GM23338 (cell line): ENCODE measurements at regions not wholly inside any gene's neighbourhood (a gene's known extent, or its start where the extent isn't known, plus 50 kb on each side); places are given as distances from the start of the nearest gene placed in this dataset.

ENCODE experiments used
- ATAC-seq: fragments of 200-7000 bp; cut with Tn5 transposase; 3 replicates; pipeline ENCODE4 v1.9.1; 2020
- DNase-seq: peaks from one replicate; pipeline ENCODE4 v3.0.0-alpha.2; 2015; ENCODE audit warnings: low spot score
- H2AFZ ChIP-seq: fragments of 200-600 bp; sonication (generic); 2 replicates; pipeline ENCODE4 v1.8.0; 2016; ENCODE audit warnings: antibody characterized with exemption, mild to moderate bottlenecking, moderate library complexity
- H3F3A ChIP-seq: fragments of 200-600 bp; sonication (generic); replicated peaks from 2 replicates; pipeline ENCODE4 v1.8.0; 2017; ENCODE audit warnings: antibody characterized with exemption, mixed run types, low read depth
- H3K27ac ChIP-seq: fragments of 200-600 bp; sonication (generic); 2 replicates; pipeline ENCODE4 v1.6.1; 2016; ENCODE audit warnings: low read depth
- H3K27me3 ChIP-seq: fragments of 200-600 bp; sonication (generic); 2 replicates; pipeline ENCODE4 v1.8.0; 2016; ENCODE audit warnings: mild to moderate bottlenecking, mixed run types, moderate library complexity; ENCODE audit not compliant: insufficient read depth
- H3K36me3 ChIP-seq: fragments of 200-600 bp; sonication (generic); 2 replicates; pipeline ENCODE4 v1.8.0; 2016; ENCODE audit warnings: mild to moderate bottlenecking; ENCODE audit not compliant: insufficient read depth
- H3K4me1 ChIP-seq: fragments of 200-600 bp; sonication (generic); 2 replicates; pipeline ENCODE4 v1.8.0; 2016; ENCODE audit warnings: mild to moderate bottlenecking, moderate library complexity; ENCODE audit not compliant: insufficient read depth
- H3K4me2 ChIP-seq: fragments of 200-600 bp; sonication (generic); 2 replicates; pipeline ENCODE4 v1.7.1; 2017; ENCODE audit warnings: mixed run types
- H3K4me3 ChIP-seq: fragments of 200-600 bp; sonication (generic); 2 replicates; pipeline ENCODE4 v1.6.1; 2016; ENCODE audit warnings: mixed run types
- H3K79me2 ChIP-seq: fragments of 200-600 bp; sonication (generic); replicated peaks from 2 replicates; pipeline ENCODE4 v1.8.0; 2017; ENCODE audit warnings: mild to moderate bottlenecking; ENCODE audit not compliant: insufficient read depth
- H3K9me2 ChIP-seq: fragments of 200-600 bp; sonication (generic); 2 replicates; pipeline ENCODE4 v1.8.0; 2017; ENCODE audit not compliant: insufficient read depth
- H4K20me1 ChIP-seq: fragments of 200-600 bp; sonication (generic); replicated peaks from 2 replicates; pipeline ENCODE4 v1.8.0; 2017; ENCODE audit warnings: mild to moderate bottlenecking; ENCODE audit not compliant: insufficient read depth
- H3K27ac Mint-ChIP-seq: 2 replicates; pipeline ENCODE4 v1.8.0; 2020; ENCODE audit warnings: inconsistent platforms, mild to moderate bottlenecking, moderate library complexity, mixed read lengths
- H3K27me3 Mint-ChIP-seq: 3 replicates; pipeline ENCODE4 v1.8.0; 2022; ENCODE audit warnings: low read depth, mild to moderate bottlenecking, moderate library complexity, mixed read lengths, inconsistent platforms; ENCODE audit not compliant: insufficient read depth, poor library complexity
- H3K36me3 Mint-ChIP-seq: 3 replicates; pipeline ENCODE4 v1.8.0; 2021; ENCODE audit warnings: low read depth, mild to moderate bottlenecking, inconsistent platforms, moderate library complexity, mixed read lengths
- H3K4me1 Mint-ChIP-seq: 3 replicates; pipeline ENCODE4 v1.8.0; 2020; ENCODE audit warnings: mild to moderate bottlenecking, inconsistent platforms, mixed read lengths
- H3K4me3 Mint-ChIP-seq: 3 replicates; pipeline ENCODE4 v1.8.0; 2021; ENCODE audit warnings: moderate library complexity, mild to moderate bottlenecking, inconsistent platforms, mixed read lengths
- H3K9me3 Mint-ChIP-seq: 3 replicates; pipeline ENCODE4 v1.8.0; 2020; ENCODE audit warnings: moderate library complexity, mild to moderate bottlenecking, inconsistent platforms, mixed read lengths
- CTCF ChIP-seq, 2 experiments: fragments of 200-600 bp in 1 of 2; sonication (generic) in 1 of 2; conservative IDR thresholded peaks; 2 replicates each; pipeline versions ENCODE4 v1.5.1 to v1.6.1; 2016 to 2017; ENCODE audit warnings: antibody characterized with exemption in 2 of 2, low read depth in 2 of 2, mild to moderate bottlenecking in 2 of 2, moderate library complexity in 1 of 2
- ETS1 ChIP-seq: IDR thresholded peaks from 2 replicates; pipeline ENCODE4 v1.6.1; 2016; ENCODE audit warnings: antibody characterized with exemption
- EZH2phosphoT487 ChIP-seq: fragments of 200-600 bp; sonication (generic); IDR thresholded peaks from one replicate; pipeline ENCODE4 v1.8.1; 2018; ENCODE audit warnings: antibody characterized with exemption; ENCODE audit not compliant: unreplicated experiment
- JUNB ChIP-seq: IDR thresholded peaks from one replicate; pipeline ENCODE4 v1.6.1; 2016; ENCODE audit warnings: antibody characterized with exemption; ENCODE audit not compliant: unreplicated experiment
- NANOG ChIP-seq: IDR thresholded peaks from 2 replicates; pipeline ENCODE4 v1.6.1; 2016; ENCODE audit warnings: antibody characterized with exemption, borderline replicate concordance
- POLR2AphosphoS5 ChIP-seq: IDR thresholded peaks from 2 replicates; pipeline ENCODE4 v1.6.1; 2016; ENCODE audit warnings: antibody characterized with exemption, low read depth
- REST ChIP-seq: IDR thresholded peaks from one replicate; pipeline ENCODE4 v1.6.1; 2018; ENCODE audit warnings: antibody characterized with exemption; ENCODE audit not compliant: unreplicated experiment
- STAT1 ChIP-seq: IDR thresholded peaks from one replicate; pipeline ENCODE4 v1.6.1; 2016; ENCODE audit warnings: antibody characterized with exemption; ENCODE audit not compliant: unreplicated experiment
- ZNF114 ChIP-seq: fragments of 250-450 bp; sonication (Bioruptor Pico); IDR thresholded peaks from 2 replicates; pipeline ENCODE4 v1.5.0; 2020; ENCODE audit warnings: mild to moderate bottlenecking, moderate library complexity

- Histone ChIP-seq H3K4me2 (no peak overlapping the region), H3K4me1 (no peaks in the 10 kb centered on the region), H3K9me2 (0 out of 2 replicates have a peak, but pooled peaks cover 2% of the 10 kb centered on the region), H3K27ac (no peak overlapping the region), H3K36me3 (no peaks in the 10 kb centered on the region; the same call in 1 of the 2 replicates), H2AFZ (no peak overlapping the region), H3K4me3 (no peak overlapping the region), H4K20me1 (no peaks in the 10 kb centered on the region), H3F3A (no peaks in the 10 kb centered on the region), H3K79me2 (no peaks in the 10 kb centered on the region), H3K27me3 (no peaks in the 10 kb centered on the region)
- Mint-ChIP-seq H3K27me3 (no peaks in the 10 kb centered on the region), H3K4me1 (peaks cover 8% of the 10 kb centered on the region; the same call in 1 of the 3 replicates), H3K4me3 (no peak overlapping the region), H3K9me3 (peaks cover 20% of the 10 kb centered on the region), H3K27ac (no peak overlapping the region), H3K36me3 (peaks cover 17% of the 10 kb centered on the region)
- TF ChIP-seq REST (no peak), ZNF114 (CRISPR knock-in tag) (no peak), JUNB (no peak), NANOG (no peak), STAT1 (no peak), ETS1 (no peak), POLR2AphosphoS5 (no peak), CTCF (conservative IDR thresholded peaks at IDR 0.05; ENCODE audit: low read depth in 2 of 2) (no peak)
- DNase-seq (no peak), ATAC-seq (no peak)
These were observed 279.4 kb downstream of the WNT5A start for GRCh38 chr3:55207744-55208143.

- Histone ChIP-seq H3K4me3 (no peak overlapping the region), H3K4me2 (no peak overlapping the region), H3K27ac (no peak overlapping the region), H2AFZ (no peak overlapping the region), H3K79me2 (no peaks in the 10 kb centered on the region), H3K27me3 (no peaks in the 10 kb centered on the region), H3K36me3 (no peaks in the 10 kb centered on the region; the same call in 1 of the 2 replicates), H3F3A (no peaks in the 10 kb centered on the region), H3K4me1 (peaks cover 5% of the 10 kb centered on the region; the same call in 1 of the 2 replicates), H3K9me2 (0 out of 2 replicates have a peak, but pooled peaks cover 2% of the 10 kb centered on the region), H4K20me1 (no peaks in the 10 kb centered on the region)
- H3K4me1 Mint-ChIP-seq = peaks cover 14% of the 10 kb centered on the region
- no peak for ATAC-seq
- peaks cover 20% of the 10 kb centered on the region for H3K9me3 Mint-ChIP-seq
- DNase-seq = no peak
- peaks cover 17% of the 10 kb centered on the region for H3K36me3 Mint-ChIP-seq
- H3K4me3 Mint-ChIP-seq = no peak overlapping the region
- no peak overlapping the region for H3K27ac Mint-ChIP-seq
- no peaks in the 10 kb centered on the region for H3K27me3 Mint-ChIP-seq
- no peak for TF ChIP-seq ETS1
- no peak for TF ChIP-seq EZH2phosphoT487
These were observed 278.1 kb upstream of the LRTM1 start for GRCh38 chr3:55205990-55206389.
